Neural cell (in vitro differentiated cells): ENCODE measurements at regions not wholly inside any gene's neighbourhood (a gene's known extent, or its start where the extent isn't known, plus 50 kb on each side); places are given as distances from the start of the nearest gene placed in this dataset.

Experiments used
- CTCF ChIP-seq: fragments of 450-650 bp; IDR thresholded peaks from 2 replicates; pipeline ENCODE4 v1.5.1; 2014; ENCODE audit warnings: antibody characterized with exemption, mild to moderate bottlenecking, moderate library complexity; ENCODE audit not compliant: poor library complexity, severe bottlenecking
- EZH2 ChIP-seq: fragments of 200-600, 300-800 bp; shearing (Covaris generic), sonication (generic); IDR thresholded peaks from 2 replicates; pipeline ENCODE4 v1.6.1; 2014; ENCODE audit warnings: antibody characterized with exemption, low read length, borderline replicate concordance, mild to moderate bottlenecking; ENCODE audit not compliant: insufficient read depth, poor library complexity, severe bottlenecking
- MXI1 ChIP-seq: fragments of 450-650 bp; conservative IDR thresholded peaks from 2 replicates; pipeline ENCODE4 v1.6.1; 2014; ENCODE audit warnings: antibody characterized with exemption, mild to moderate bottlenecking; ENCODE audit not compliant: poor library complexity, severe bottlenecking
- POLR2AphosphoS5 ChIP-seq: IDR thresholded peaks from 2 replicates; pipeline ENCODE4 v1.6.1; 2012
- TAF1 ChIP-seq: IDR thresholded peaks from 2 replicates; pipeline ENCODE4 v1.6.1; 2012; ENCODE audit warnings: low read depth

DNA sequence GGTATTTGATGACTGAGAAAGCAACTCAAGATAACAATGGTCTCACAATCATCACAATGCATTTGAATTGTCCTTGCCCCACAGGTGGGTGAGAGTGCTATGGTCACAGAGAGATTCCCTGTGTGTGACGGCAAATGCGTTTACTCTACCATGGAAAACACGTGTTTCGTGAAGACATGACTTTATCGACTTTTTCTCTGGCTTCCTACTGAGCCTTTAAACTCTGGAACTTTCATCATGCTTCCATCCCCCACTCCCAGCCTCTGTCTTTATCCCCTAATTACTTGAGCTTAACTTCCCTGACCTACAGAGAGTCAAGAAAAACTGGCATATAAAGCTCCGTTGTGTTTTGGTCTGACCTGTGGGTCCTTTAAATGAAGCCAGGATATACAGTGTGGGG lies 414.1 kb upstream of the CLINT1 start:
- no peak for TF ChIP-seq CTCF
- TF ChIP-seq MXI1: no peak
- TF ChIP-seq TAF1: no peak
- TF ChIP-seq EZH2: no peak
- TF ChIP-seq POLR2AphosphoS5: no peak
